GM19240 (cell line): ENCODE measurements at regions not wholly inside any gene's neighbourhood (a gene's known extent, or its start where the extent isn't known, plus 50 kb on each side); places are given as distances from the start of the nearest gene placed in this dataset.
"Not testable (repeated sequence)": the region's sequence is repeated elsewhere in the genome, so short reads cannot be mapped to it uniquely, and the experiment has no call there.

ENCODE experiments used
- DNase-seq: peaks from one replicate; pipeline ENCODE4 v3.0.0; 2011; ENCODE audit warnings: low spot score; ENCODE audit not compliant: insufficient read length

- peak; percentile 3 for DNase-seq
Observed at GRCh38 chrX:25144043-25144940, 128.5 kb upstream of the ARX start.

- no peak for DNase-seq
Observed at GRCh38 chrX:25143596-25143995, 127.8 kb upstream of the ARX start.

- no peak for DNase-seq
Observed at GRCh38 chrX:25141684-25142083, 125.9 kb upstream of the ARX start.

- DNase-seq = no peak
Observed at GRCh38 chrX:25131055-25131454, 115.3 kb upstream of the ARX start.

GRCh38 chrX:25130619-25131018, 114.9 kb upstream of the ARX start:
- no peak for DNase-seq

GRCh38 chrX:25125483-25125882, 109.7 kb upstream of the ARX start:
- no peak for DNase-seq

GRCh38 chrX:25124391-25124790, 108.6 kb upstream of the ARX start:
- DNase-seq = no peak

GRCh38 chrX:25112156-25112555, 96.4 kb upstream of the ARX start:
- no peak for DNase-seq

GRCh38 chrX:25108481-25108880, 92.7 kb upstream of the ARX start:
- no peak for DNase-seq

- DNase-seq = no peak
Observed at GRCh38 chrX:25105221-25105620, 89.5 kb upstream of the ARX start.

- DNase-seq = no peak
Observed at GRCh38 chrX:25096522-25097045, 80.8 kb upstream of the ARX start.

- DNase-seq = not testable (repeated sequence)
Observed at GRCh38 chrX:25091152-25091551, 75.4 kb upstream of the ARX start.

- DNase-seq = no peak
Observed at GRCh38 chrX:25084446-25084845, 68.7 kb upstream of the ARX start.

GRCh38 chrX:25083661-25084060, 67.9 kb upstream of the ARX start:
- DNase-seq = no peak

- DNase-seq = no peak
Observed at GRCh38 chrX:25079020-25079419, 63.3 kb upstream of the ARX start.

- DNase-seq = no peak
Observed at GRCh38 chrX:25076941-25077500, 61.3 kb upstream of the ARX start.

GRCh38 chrX:25072247-25072646, 56.5 kb upstream of the ARX start:
- DNase-seq = no peak

GRCh38 chrX:25070038-25070437, 54.3 kb upstream of the ARX start:
- no peak for DNase-seq

GRCh38 chrX:25069209-25069608, 53.4 kb upstream of the ARX start:
- no peak for DNase-seq

GRCh38 chrX:25068340-25068739, 52.6 kb upstream of the ARX start:
- DNase-seq = no peak

GRCh38 chrX:25067271-25068172, 51.8 kb upstream of the ARX start:
- DNase-seq = no peak

- DNase-seq = no peak
Observed at GRCh38 chrX:25066131-25066530, 50.4 kb upstream of the ARX start.
